Neural cell (in vitro differentiated cells): ENCODE measurements at regions not wholly inside any gene's neighbourhood (a gene's known extent, or its start where the extent isn't known, plus 50 kb on each side); places are given as distances from the start of the nearest gene placed in this dataset.

Experiments
- H2AFZ ChIP-seq: fragments of 200-600, 300-800 bp; sonication (generic), shearing (Covaris generic); 2 replicates; pipeline ENCODE4 v1.6.0; 2014; ENCODE audit warnings: low read depth, mild to moderate bottlenecking, antibody characterized with exemption, low read length, moderate library complexity
- H3F3A ChIP-seq: fragments of 200-600 bp; shearing (Covaris generic); 2 replicates; pipeline ENCODE4 v1.6.1; 2016; ENCODE audit warnings: mild to moderate bottlenecking, moderate library complexity, mixed read lengths, antibody characterized with exemption, low read length; ENCODE audit not compliant: insufficient read depth, poor library complexity, severe bottlenecking
- H3K27ac ChIP-seq: fragments of 200-600, 300-800 bp; sonication (generic), shearing (Covaris generic); 2 replicates; pipeline ENCODE4 v1.5.1; 2014; ENCODE audit warnings: mild to moderate bottlenecking, low read length, moderate library complexity
- H3K27me3 ChIP-seq: fragments of 300-800, 200-600 bp; sonication (generic), shearing (Covaris generic); 2 replicates; pipeline ENCODE4 v1.6.0; 2014; ENCODE audit warnings: mild to moderate bottlenecking, low read depth, low read length, moderate library complexity; ENCODE audit not compliant: insufficient read depth
- H3K36me3 ChIP-seq: fragments of 300-800, 200-600 bp; sonication (generic), shearing (Covaris generic); 2 replicates; pipeline ENCODE4 v1.5.1; 2014; ENCODE audit warnings: mild to moderate bottlenecking, antibody characterized with exemption, low read length, moderate library complexity; ENCODE audit not compliant: insufficient read depth
- H3K4me2 ChIP-seq: fragments of 300-800, 200-600 bp; sonication (generic), shearing (Covaris generic); 2 replicates; pipeline ENCODE4 v1.6.0; 2014; ENCODE audit warnings: mild to moderate bottlenecking, low read length
- H3K4me3 ChIP-seq: fragments of 300-800, 200-600 bp; sonication (generic), shearing (Covaris generic); 2 replicates; pipeline ENCODE4 v1.5.1; 2014; ENCODE audit warnings: mild to moderate bottlenecking, low read length, moderate library complexity
- H3K79me2 ChIP-seq: fragments of 200-600 bp; shearing (Covaris generic); replicated peaks from 2 replicates; pipeline ENCODE4 v1.6.0; 2014; ENCODE audit warnings: mild to moderate bottlenecking, low read length, moderate library complexity; ENCODE audit not compliant: insufficient read depth
- H3K9ac ChIP-seq: fragments of 300-800, 200-600 bp; sonication (generic), shearing (Covaris generic); 2 replicates; pipeline ENCODE4 v1.6.1; 2016; ENCODE audit warnings: mild to moderate bottlenecking, low read length, mixed read lengths
- H3K9me2 ChIP-seq: fragments of 200-600 bp; shearing (Covaris generic); 2 replicates; pipeline ENCODE4 v1.6.1; 2016; ENCODE audit warnings: mild to moderate bottlenecking, low read length, mixed read lengths; ENCODE audit not compliant: insufficient read depth
- H3K9me3 ChIP-seq: fragments of 200-600, 300-800 bp; sonication (generic), shearing (Covaris generic); 2 replicates; pipeline ENCODE4 v1.6.1; 2016; ENCODE audit warnings: mild to moderate bottlenecking, mixed run types, low read length, moderate library complexity, mixed read lengths
- H4K20me1 ChIP-seq: fragments of 200-600 bp; shearing (Covaris generic); 2 replicates; pipeline ENCODE4 v1.6.1; 2016; ENCODE audit warnings: mild to moderate bottlenecking, mixed run types; ENCODE audit not compliant: insufficient read depth
- CTCF ChIP-seq: fragments of 450-650 bp; IDR thresholded peaks from 2 replicates; pipeline ENCODE4 v1.5.1; 2014; ENCODE audit warnings: antibody characterized with exemption, mild to moderate bottlenecking, moderate library complexity; ENCODE audit not compliant: poor library complexity, severe bottlenecking
- EZH2 ChIP-seq: fragments of 200-600, 300-800 bp; shearing (Covaris generic), sonication (generic); IDR thresholded peaks from 2 replicates; pipeline ENCODE4 v1.6.1; 2014; ENCODE audit warnings: antibody characterized with exemption, low read length, borderline replicate concordance, mild to moderate bottlenecking; ENCODE audit not compliant: insufficient read depth, poor library complexity, severe bottlenecking
- MXI1 ChIP-seq: fragments of 450-650 bp; conservative IDR thresholded peaks from 2 replicates; pipeline ENCODE4 v1.6.1; 2014; ENCODE audit warnings: antibody characterized with exemption, mild to moderate bottlenecking; ENCODE audit not compliant: poor library complexity, severe bottlenecking
- POLR2AphosphoS5 ChIP-seq: IDR thresholded peaks from 2 replicates; pipeline ENCODE4 v1.6.1; 2012
- RAD21 ChIP-seq: fragments of 450-650 bp; conservative IDR thresholded peaks from 2 replicates; pipeline ENCODE4 v1.6.1; 2014; ENCODE audit warnings: antibody characterized with exemption, mild to moderate bottlenecking, moderate library complexity
- REST ChIP-seq: IDR thresholded peaks from 2 replicates; pipeline ENCODE4 v1.6.1; 2012; ENCODE audit warnings: borderline replicate concordance
- SMC3 ChIP-seq: fragments of 450-650 bp; conservative IDR thresholded peaks from 2 replicates; pipeline ENCODE4 v1.6.1; 2014; ENCODE audit warnings: antibody characterized with exemption, mild to moderate bottlenecking, moderate library complexity; ENCODE audit not compliant: poor library complexity
- TAF1 ChIP-seq: IDR thresholded peaks from 2 replicates; pipeline ENCODE4 v1.6.1; 2012; ENCODE audit warnings: low read depth

GRCh38 chr3:160143482-160143881 is 81.7 kb upstream of the C3orf80 start:
- Histone ChIP-seq H3K4me3 (no peak overlapping the region), H3F3A (no peaks in the 10 kb centered on the region), H3K9me3 (peaks cover 5% of the 10 kb centered on the region), H3K79me2 (no peaks in the 10 kb centered on the region), H3K36me3 (no peaks in the 10 kb centered on the region), H4K20me1 (no peaks in the 10 kb centered on the region), H3K4me2 (no peak overlapping the region), H3K27ac (no peak overlapping the region), H3K9me2 (no peaks in the 10 kb centered on the region), H3K9ac (no peak overlapping the region), H3K27me3 (no peaks in the 10 kb centered on the region), H2AFZ (no peak overlapping the region)
- TF ChIP-seq RAD21 (no peak), SMC3 (no peak), CTCF (no peak), REST (no peak), POLR2AphosphoS5 (no peak), MXI1 (no peak)

- Histone ChIP-seq H3K4me3 (no peak overlapping the region), H3K9me2 (no peaks in the 10 kb centered on the region), H4K20me1 (no peaks in the 10 kb centered on the region), H3K27me3 (no peaks in the 10 kb centered on the region), H3K36me3 (no peaks in the 10 kb centered on the region), H3K79me2 (no peaks in the 10 kb centered on the region), H2AFZ (no peak overlapping the region), H3K27ac (no peak overlapping the region), H3K9me3 (no peaks in the 10 kb centered on the region), H3K4me2 (no peak overlapping the region), H3K9ac (no peak overlapping the region), H3F3A (no peaks in the 10 kb centered on the region)
- TF ChIP-seq SMC3 (no peak), CTCF (no peak)
Observed at GRCh38 chr3:160150066-160150465, 75.2 kb upstream of the C3orf80 start.

GRCh38 chr3:160150525-160150924 is 74.7 kb upstream of the C3orf80 start:
- H2AFZ ChIP-seq = no peak overlapping the region
- H3K27ac ChIP-seq = no peak overlapping the region
- no peak overlapping the region for H3K9ac ChIP-seq

More at GRCh38 chr3:160150525-160150924, 74.7 kb upstream of the C3orf80 start:
- Histone ChIP-seq H3K4me2 (no peak overlapping the region), H4K20me1 (no peaks in the 10 kb centered on the region), H3K36me3 (no peaks in the 10 kb centered on the region), H3K9me3 (no peaks in the 10 kb centered on the region), H3K4me3 (no peak overlapping the region), H3K9me2 (no peaks in the 10 kb centered on the region), H3F3A (no peaks in the 10 kb centered on the region), H3K27me3 (no peaks in the 10 kb centered on the region), H3K79me2 (no peaks in the 10 kb centered on the region)
- TF ChIP-seq TAF1 (no peak), EZH2 (no peak), SMC3 (no peak), RAD21 (no peak), MXI1 (no peak), POLR2AphosphoS5 (no peak)
